NCI-H2196 (cell line): ENCODE measurements at regions not wholly inside any gene's neighbourhood (a gene's known extent, or its start where the extent isn't known, plus 50 kb on each side); places are given as distances from the start of the nearest gene placed in this dataset.

Experiments
- DNase-seq: peaks from one replicate; lab custom pipeline; 2025; ENCODE audit not compliant: unreplicated experiment; lab: John Stamatoyannopoulos, UW

GRCh38 chr6:14676977-14677781 lies 559.6 kb downstream of the CD83 start:
- DNase-seq: no peak

- DNase-seq: no peak
Measured at GRCh38 chr6:14681699-14682487, 564.0 kb upstream of the JARID2 start.

- DNase-seq: no peak
Measured at GRCh38 chr6:14682812-14683211, 563.1 kb upstream of the JARID2 start.

GRCh38 chr6:14689639-14690038 lies 556.2 kb upstream of the JARID2 start:
- no peak for DNase-seq

- DNase-seq: no peak
Measured at GRCh38 chr6:14690120-14691056, 555.5 kb upstream of the JARID2 start.

- no peak for DNase-seq
Measured at GRCh38 chr6:14692208-14692607, 553.7 kb upstream of the JARID2 start.

GRCh38 chr6:14693301-14694192 lies 552.3 kb upstream of the JARID2 start:
- no peak for DNase-seq

GRCh38 chr6:14694308-14694707 lies 551.6 kb upstream of the JARID2 start:
- DNase-seq: no peak

GRCh38 chr6:14695579-14695978 lies 550.3 kb upstream of the JARID2 start:
- no peak for DNase-seq

- DNase-seq: no peak
Measured at GRCh38 chr6:14696367-14696766, 549.5 kb upstream of the JARID2 start.

GRCh38 chr6:14697427-14697826 lies 548.4 kb upstream of the JARID2 start:
- no peak for DNase-seq

GRCh38 chr6:14699803-14700601 lies 545.9 kb upstream of the JARID2 start:
- no peak for DNase-seq

GRCh38 chr6:14701946-14702345 lies 543.9 kb upstream of the JARID2 start:
- no peak for DNase-seq

- no peak for DNase-seq
Measured at GRCh38 chr6:14702678-14703077, 543.2 kb upstream of the JARID2 start.

GRCh38 chr6:14703586-14703985 lies 542.3 kb upstream of the JARID2 start:
- DNase-seq: no peak

- no peak for DNase-seq
Measured at GRCh38 chr6:14704383-14705271, 541.2 kb upstream of the JARID2 start.

GRCh38 chr6:14705841-14706377 lies 540.0 kb upstream of the JARID2 start:
- DNase-seq: no peak

GRCh38 chr6:14706378-14706929 lies 539.4 kb upstream of the JARID2 start:
- DNase-seq: no peak
